ENCODE measurements at regions not wholly inside any gene's neighbourhood (a gene's known extent, or its start where the extent isn't known, plus 50 kb on each side); places are given as distances from the start of the nearest gene placed in this dataset.

DNA sequence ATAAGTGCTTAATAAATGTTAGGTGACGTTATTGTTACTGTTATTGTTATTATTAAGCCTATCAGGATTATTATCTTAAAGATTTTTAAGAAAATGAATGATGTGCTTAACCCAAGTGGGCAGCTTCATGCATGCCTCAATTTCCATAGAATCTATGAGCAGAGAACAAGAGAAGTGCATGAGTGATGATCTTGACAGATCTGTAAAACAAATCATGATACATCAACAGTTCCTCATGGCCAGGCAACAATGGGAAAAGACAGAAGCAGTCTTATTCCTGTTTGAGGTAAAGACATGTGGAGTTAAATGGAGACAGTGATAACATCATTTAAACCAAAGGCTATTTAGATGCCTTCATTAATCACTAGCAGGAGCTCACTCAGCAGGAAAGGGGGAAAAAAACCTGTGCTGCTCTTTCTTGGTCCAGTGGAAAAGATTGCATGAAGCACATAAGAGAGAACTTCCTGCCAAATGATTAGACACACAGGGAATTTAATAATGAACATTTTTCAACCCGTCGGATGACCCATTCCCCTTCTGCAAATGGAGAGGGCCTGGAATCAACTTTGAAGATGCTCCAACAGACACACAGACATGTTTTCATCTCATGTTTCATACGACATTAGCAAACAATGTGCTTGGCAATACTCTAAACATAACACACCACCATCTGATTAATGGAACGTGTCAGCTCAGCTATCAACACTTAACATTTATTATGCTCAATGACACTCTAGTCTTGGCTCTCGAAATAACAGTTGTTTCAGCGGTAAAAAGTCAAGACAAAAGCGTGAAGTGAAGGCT is 212.2 kb upstream of the LRRN1 start:
- H3K27ac ChIP-seq (ENCODE audit: extremely low read depth, low read depth, low read length), result no peak overlapping the region
- H3K79me2 ChIP-seq (ENCODE audit: control insufficient read depth, insufficient read depth, low read length), result no peaks in the 10 kb centered on the region
- FAIRE-seq (no peak), ATAC-seq (no peak), DNase-seq (ENCODE audit: extremely low read depth in 1 of 4, low spot score in 3 of 4) (no peak)
- no peak overlapping the region for H3K4me2 ChIP-seq (ENCODE audit: insufficient read depth, low read length)
- no peaks in the 10 kb centered on the region for H3K27me3 ChIP-seq (ENCODE audit: control insufficient read depth in 2 of 2, insufficient read depth in 2 of 2, low read length in 2 of 2)
- no peaks in the 10 kb centered on the region for H4K20me1 ChIP-seq (replicated peaks; ENCODE audit: control insufficient read depth, insufficient read depth, low read length)
- H3K9ac ChIP-seq (ENCODE audit: insufficient read depth in 1 of 2, low read depth in 2 of 2, low read length in 2 of 2), result no peak overlapping the region
- no peaks in the 10 kb centered on the region for H3K9me1 ChIP-seq (ENCODE audit: control insufficient read depth, insufficient read depth, low read length)
- H3K9me3 ChIP-seq (replicated peaks; ENCODE audit: control insufficient read depth, insufficient read depth, low read depth, low read length), result no peaks in the 10 kb centered on the region
- ChIA-PET POLR2A (no interaction called here), CTCF (ENCODE audit: low intra/inter-chr PET ratio) (interaction anchor here (0.6 kb wide), 1 partner anchor 46 kb away, joined by 3 read pairs; no protein-coding TSS in a partner anchor)
- intact Hi-C loops (cut with micrococcal nuclease), result no loop called here
- no peaks in the 10 kb centered on the region for H3K4me1 ChIP-seq (replicated peaks in 1 of 2; ENCODE audit: control insufficient read depth in 2 of 2, insufficient read depth in 2 of 2, low read length in 2 of 2)
- in situ Hi-C loops (cut with MboI), result no loop called here
- BruUV-seq (replicated peaks), result no TSS peak
- WGBS (ENCODE audit: insufficient coverage, low coverage, missing lambda C conversion rate), result under 1% methylated on average over 8 of the region's 8 CpGs
- H3K4me3 ChIP-seq, result no peak overlapping the region
- no peaks in the 10 kb centered on the region for H3K36me3 ChIP-seq (ENCODE audit: control insufficient read depth, insufficient read depth, low read length)
- H2AFZ ChIP-seq (ENCODE audit: low read depth, low read length), result no peak overlapping the region
- no peak for TF ChIP-seq ZNF354B (CRISPR knock-in tag; IDR thresholded peaks at IDR 0.05)
- no peak for TF ChIP-seq ZNF551 (CRISPR knock-in tag; IDR thresholded peaks at IDR 0.05)

DNA sequence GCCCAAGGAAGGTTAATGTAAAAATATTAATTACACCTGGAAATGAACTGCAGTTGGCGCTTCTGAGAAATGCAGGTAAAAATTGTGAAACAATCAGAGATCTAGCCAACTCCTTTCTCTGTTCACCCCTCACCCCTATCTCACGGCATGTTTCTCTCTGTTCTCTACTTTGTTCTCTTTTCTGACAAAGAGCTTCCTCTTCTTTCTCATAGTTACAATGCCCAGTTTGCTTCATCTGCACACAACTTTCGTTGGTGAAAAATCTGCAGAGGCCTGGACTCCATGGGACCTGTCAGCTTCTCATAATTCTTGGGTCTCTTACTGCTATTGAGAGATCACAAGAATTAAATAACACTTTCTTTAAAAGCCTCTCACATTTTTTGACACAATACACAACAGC is 212.9 kb upstream of the LRRN1 start:
- BruUV-seq (replicated peaks), result no TSS peak
- no peak overlapping the region for H3K9ac ChIP-seq (ENCODE audit: insufficient read depth in 1 of 2, low read depth in 2 of 2, low read length in 2 of 2)
- no peaks in the 10 kb centered on the region for H4K20me1 ChIP-seq (replicated peaks; ENCODE audit: control insufficient read depth, insufficient read depth, low read length)
- intact Hi-C loops (cut with micrococcal nuclease) (no loop called here), in situ Hi-C loops (cut with MboI) (no loop called here)
- no peaks in the 10 kb centered on the region for H3K9me1 ChIP-seq (ENCODE audit: control insufficient read depth, insufficient read depth, low read length)
- H3K27me3 ChIP-seq (ENCODE audit: control insufficient read depth in 2 of 2, insufficient read depth in 2 of 2, low read length in 2 of 2), result no peaks in the 10 kb centered on the region
- H3K79me2 ChIP-seq (ENCODE audit: control insufficient read depth, insufficient read depth, low read length), result no peaks in the 10 kb centered on the region
- no peaks in the 10 kb centered on the region for H3K36me3 ChIP-seq (ENCODE audit: control insufficient read depth, insufficient read depth, low read length)
- H3K4me1 ChIP-seq (replicated peaks in 1 of 2; ENCODE audit: control insufficient read depth in 2 of 2, insufficient read depth in 2 of 2, low read length in 2 of 2), result no peaks in the 10 kb centered on the region
- POLR2A ChIA-PET, result no interaction called here
- no peak overlapping the region for H3K4me3 ChIP-seq
- DNase-seq (ENCODE audit: extremely low read depth in 1 of 4, low spot score in 3 of 4) (no peak), FAIRE-seq (no peak), ATAC-seq (no peak)
- 2% methylated on average over 3 of the region's 3 CpGs for WGBS (ENCODE audit: insufficient coverage, low coverage, missing lambda C conversion rate)
- H3K9me3 ChIP-seq (replicated peaks; ENCODE audit: control insufficient read depth, insufficient read depth, low read depth, low read length), result no peaks in the 10 kb centered on the region
- no peak overlapping the region for H3K4me2 ChIP-seq (ENCODE audit: insufficient read depth, low read length)
- H3K27ac ChIP-seq (ENCODE audit: extremely low read depth, low read depth, low read length), result no peak overlapping the region
- no peak overlapping the region for H2AFZ ChIP-seq (ENCODE audit: low read depth, low read length)
- CTCF ChIA-PET (ENCODE audit: low intra/inter-chr PET ratio), result no interaction called here
- TF ChIP-seq, protein P1, sequence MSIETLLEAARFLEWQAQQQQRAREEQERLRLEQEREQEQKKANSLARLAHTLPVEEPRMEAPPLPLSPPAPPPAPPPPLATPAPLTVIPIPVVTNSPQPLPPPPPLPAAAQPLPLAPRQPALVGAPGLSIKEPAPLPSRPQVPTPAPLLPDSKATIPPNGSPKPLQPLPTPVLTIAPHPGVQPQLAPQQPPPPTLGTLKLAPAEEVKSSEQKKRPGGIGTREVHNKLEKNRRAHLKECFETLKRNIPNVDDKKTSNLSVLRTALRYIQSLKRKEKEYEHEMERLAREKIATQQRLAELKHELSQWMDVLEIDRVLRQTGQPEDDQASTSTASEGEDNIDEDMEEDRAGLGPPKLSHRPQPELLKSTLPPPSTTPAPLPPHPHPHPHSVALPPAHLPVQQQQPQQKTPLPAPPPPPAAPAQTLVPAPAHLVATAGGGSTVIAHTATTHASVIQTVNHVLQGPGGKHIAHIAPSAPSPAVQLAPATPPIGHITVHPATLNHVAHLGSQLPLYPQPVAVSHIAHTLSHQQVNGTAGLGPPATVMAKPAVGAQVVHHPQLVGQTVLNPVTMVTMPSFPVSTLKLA (conservative IDR thresholded peaks at IDR 0.05), result no peak
- no peak for TF ChIP-seq CHCHD3 (CRISPR knock-in tag; IDR thresholded peaks at IDR 0.05)
- no peak for TF ChIP-seq ZNF124 (CRISPR knock-in tag; IDR thresholded peaks at IDR 0.05)
- no peak for TF ChIP-seq ZNF134 (CRISPR knock-in tag; conservative IDR thresholded peaks at IDR 0.05)
- TF ChIP-seq GTF2F1 (IDR thresholded peaks at IDR 0.05; ENCODE audit: low read depth, low read length), result no peak
- TF ChIP-seq, protein P2, sequence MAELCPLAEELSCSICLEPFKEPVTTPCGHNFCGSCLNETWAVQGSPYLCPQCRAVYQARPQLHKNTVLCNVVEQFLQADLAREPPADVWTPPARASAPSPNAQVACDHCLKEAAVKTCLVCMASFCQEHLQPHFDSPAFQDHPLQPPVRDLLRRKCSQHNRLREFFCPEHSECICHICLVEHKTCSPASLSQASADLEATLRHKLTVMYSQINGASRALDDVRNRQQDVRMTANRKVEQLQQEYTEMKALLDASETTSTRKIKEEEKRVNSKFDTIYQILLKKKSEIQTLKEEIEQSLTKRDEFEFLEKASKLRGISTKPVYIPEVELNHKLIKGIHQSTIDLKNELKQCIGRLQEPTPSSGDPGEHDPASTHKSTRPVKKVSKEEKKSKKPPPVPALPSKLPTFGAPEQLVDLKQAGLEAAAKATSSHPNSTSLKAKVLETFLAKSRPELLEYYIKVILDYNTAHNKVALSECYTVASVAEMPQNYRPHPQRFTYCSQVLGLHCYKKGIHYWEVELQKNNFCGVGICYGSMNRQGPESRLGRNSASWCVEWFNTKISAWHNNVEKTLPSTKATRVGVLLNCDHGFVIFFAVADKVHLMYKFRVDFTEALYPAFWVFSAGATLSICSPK (IDR thresholded peaks at IDR 0.05; ENCODE audit: borderline replicate concordance), result no peak
- TF ChIP-seq, protein P3, sequence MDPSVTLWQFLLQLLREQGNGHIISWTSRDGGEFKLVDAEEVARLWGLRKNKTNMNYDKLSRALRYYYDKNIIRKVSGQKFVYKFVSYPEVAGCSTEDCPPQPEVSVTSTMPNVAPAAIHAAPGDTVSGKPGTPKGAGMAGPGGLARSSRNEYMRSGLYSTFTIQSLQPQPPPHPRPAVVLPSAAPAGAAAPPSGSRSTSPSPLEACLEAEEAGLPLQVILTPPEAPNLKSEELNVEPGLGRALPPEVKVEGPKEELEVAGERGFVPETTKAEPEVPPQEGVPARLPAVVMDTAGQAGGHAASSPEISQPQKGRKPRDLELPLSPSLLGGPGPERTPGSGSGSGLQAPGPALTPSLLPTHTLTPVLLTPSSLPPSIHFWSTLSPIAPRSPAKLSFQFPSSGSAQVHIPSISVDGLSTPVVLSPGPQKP (CRISPR knock-in tag; IDR thresholded peaks at IDR 0.05), result no peak
- no peak for TF ChIP-seq NR2C1 (IDR thresholded peaks at IDR 0.05)
- no peak for TF ChIP-seq NR2C1 (tag; IDR thresholded peaks at IDR 0.05)

Measured in K562 (cell line).